Thyroid gland (tissue), 4 donors: ENCODE measurements at regions not wholly inside any gene's neighbourhood (a gene's known extent, or its start where the extent isn't known, plus 50 kb on each side); places are given as distances from the start of the nearest gene placed in this dataset.

Experiments
- CTCF ChIP-seq, 6 experiments: fragments of 200-600 bp in 3 of 6; fragments of 450-650 bp in 3 of 6; sonication (generic) in 3 of 6; IDR thresholded peaks; one replicate each; pipeline ENCODE4 v1.5.1; 2016 to 2019; ENCODE audit warnings: antibody characterized with exemption in 6 of 6, mild to moderate bottlenecking in 2 of 6, inconsistent platforms in 1 of 6, moderate library complexity in 1 of 6
- POLR2A ChIP-seq, 2 donors: fragments of 450-650 bp; IDR thresholded peaks; one replicate each; pipeline ENCODE4 v1.6.1; 2017; ENCODE audit warnings: antibody characterized with exemption in 2 of 2, mild to moderate bottlenecking in 2 of 2, moderate library complexity in 1 of 2

- no peak for TF ChIP-seq POLR2A (IDR thresholded peaks at IDR 0.05)
- TF ChIP-seq CTCF (IDR thresholded peaks at IDR 0.05) = no peak
Observed at GRCh38 chr18:65359479-65359878, 391.3 kb upstream of the CDH7 start.
